Osteocyte (in vitro differentiated cells): ENCODE measurements at regions not wholly inside any gene's neighbourhood (a gene's known extent, or its start where the extent isn't known, plus 50 kb on each side); places are given as distances from the start of the nearest gene placed in this dataset.
A peak's percentile ranks its signal among the peaks of the same experiment; 100 is the strongest.
"Not testable (repeated sequence)": the region's sequence is repeated elsewhere in the genome, so short reads cannot be mapped to it uniquely, and the experiment has no call there.

ENCODE experiments used
- DNase-seq: peaks from one replicate; pipeline ENCODE4 v3.0.0; 2021; ENCODE audit warnings: mixed read lengths; ENCODE audit not compliant: unreplicated experiment; ENCODE audit errors: extremely low spot score
- H3K27ac Mint-ChIP-seq: one replicate; pipeline ENCODE4 v1.8.0; 2021; ENCODE audit warnings: mild to moderate bottlenecking, mixed read lengths; ENCODE audit not compliant: unreplicated experiment
- H3K27me3 Mint-ChIP-seq: one replicate; pipeline ENCODE4 v1.8.0; 2021; ENCODE audit warnings: mixed read lengths; ENCODE audit not compliant: unreplicated experiment
- H3K36me3 Mint-ChIP-seq: one replicate; pipeline ENCODE4 v1.8.0; 2021; ENCODE audit warnings: mixed read lengths; ENCODE audit not compliant: unreplicated experiment
- H3K4me1 Mint-ChIP-seq: one replicate; pipeline ENCODE4 v1.8.0; 2021; ENCODE audit warnings: mixed read lengths; ENCODE audit not compliant: unreplicated experiment
- H3K4me3 Mint-ChIP-seq: one replicate; pipeline ENCODE4 v1.8.0; 2021; ENCODE audit warnings: mild to moderate bottlenecking, moderate library complexity, mixed read lengths; ENCODE audit not compliant: unreplicated experiment
- H3K9me3 Mint-ChIP-seq: one replicate; pipeline ENCODE4 v1.8.0; 2021; ENCODE audit warnings: mixed read lengths; ENCODE audit not compliant: unreplicated experiment
- CTCF ChIP-seq: fragments of 200-600 bp; sonication (generic); IDR thresholded peaks from 2 replicates; pipeline ENCODE4 v1.5.0; 2021; ENCODE audit warnings: antibody characterized with exemption, mild to moderate bottlenecking, moderate library complexity

GRCh38 chr13:56561327-56561726 lies 579.4 kb upstream of the PRR20A start:
- Mint-ChIP-seq H3K27me3 (no peaks in the 10 kb centered on the region), H3K4me1 (no peaks in the 10 kb centered on the region), H3K4me3 (no peak overlapping the region), H3K36me3 (no peaks in the 10 kb centered on the region), H3K27ac (no peak overlapping the region), H3K9me3 (peaks cover 26% of the 10 kb centered on the region)
- no peak for TF ChIP-seq CTCF
- DNase-seq, result no peak

GRCh38 chr13:56563663-56564062 lies 577.1 kb upstream of the PRR20A start:
- DNase-seq, result peak; percentile 53
- TF ChIP-seq CTCF, result no peak
- no peaks in the 10 kb centered on the region for H3K4me1 Mint-ChIP-seq
- no peaks in the 10 kb centered on the region for H3K27me3 Mint-ChIP-seq
- H3K27ac Mint-ChIP-seq, result no peak overlapping the region
- H3K9me3 Mint-ChIP-seq, result peaks cover 5% of the 10 kb centered on the region
- H3K4me3 Mint-ChIP-seq, result no peak overlapping the region
- H3K36me3 Mint-ChIP-seq, result no peaks in the 10 kb centered on the region

- no peak for TF ChIP-seq CTCF
- H3K4me3 Mint-ChIP-seq, result no peak overlapping the region
- no peak overlapping the region for H3K27ac Mint-ChIP-seq
- H3K27me3 Mint-ChIP-seq, result no peaks in the 10 kb centered on the region
- no peaks in the 10 kb centered on the region for H3K4me1 Mint-ChIP-seq
- no peak for DNase-seq
- peaks cover 36% of the 10 kb centered on the region for H3K9me3 Mint-ChIP-seq
- H3K36me3 Mint-ChIP-seq, result no peaks in the 10 kb centered on the region
Observed at GRCh38 chr13:56586976-56587375, 553.7 kb upstream of the PRR20A start.

- Mint-ChIP-seq H3K36me3 (no peaks in the 10 kb centered on the region), H3K27me3 (no peaks in the 10 kb centered on the region), H3K4me1 (no peaks in the 10 kb centered on the region), H3K27ac (no peak overlapping the region), H3K9me3 (peaks cover 12% of the 10 kb centered on the region), H3K4me3 (no peak overlapping the region)
- no peak for DNase-seq
- TF ChIP-seq CTCF, result no peak
Observed at GRCh38 chr13:56615572-56615971, 525.1 kb upstream of the PRR20A start.

- Mint-ChIP-seq H3K36me3 (no peaks in the 10 kb centered on the region), H3K27me3 (no peaks in the 10 kb centered on the region), H3K4me1 (no peaks in the 10 kb centered on the region), H3K4me3 (no peak overlapping the region), H3K9me3 (peaks cover 34% of the 10 kb centered on the region), H3K27ac (no peak overlapping the region)
- no peak for DNase-seq
- TF ChIP-seq CTCF, result no peak
Observed at GRCh38 chr13:56622840-56623239, 517.9 kb upstream of the PRR20A start.

GRCh38 chr13:56628886-56629285 lies 511.8 kb upstream of the PRR20A start:
- not testable (repeated sequence) for DNase-seq, H3K4me1 Mint-ChIP-seq, H3K27ac Mint-ChIP-seq, H3K27me3 Mint-ChIP-seq, H3K4me3 Mint-ChIP-seq, H3K36me3 Mint-ChIP-seq
- H3K9me3 Mint-ChIP-seq, result peaks cover 50% of the 10 kb centered on the region

GRCh38 chr13:56631060-56631459 lies 509.7 kb upstream of the PRR20A start:
- H3K4me1 Mint-ChIP-seq, H3K27me3 Mint-ChIP-seq, H3K27ac Mint-ChIP-seq, DNase-seq, H3K4me3 Mint-ChIP-seq, H3K36me3 Mint-ChIP-seq: not testable (repeated sequence)
- H3K9me3 Mint-ChIP-seq, result peaks cover 39% of the 10 kb centered on the region
